Activated CD4-positive, CD25-positive, alpha-beta regulatory T cell treated with anti-CD3 and anti-CD28 coated beads, Interleukin-2, amount 50 U/mL, for 24 hours (primary cell): ENCODE measurements at regions not wholly inside any gene's neighbourhood (a gene's known extent, or its start where the extent isn't known, plus 50 kb on each side); places are given as distances from the start of the nearest gene placed in this dataset.
A peak's percentile ranks its signal among the peaks of the same experiment; 100 is the strongest.

Experiments
- ATAC-seq, 2 donors: fragments of 150-1000 bp; cut with Tn5 transposase; one replicate each; pipeline ENCODE4 v1.10.0; 2021; ENCODE audit warnings: mild to moderate bottlenecking in 1 of 2, moderate library complexity in 1 of 2

- no peak for ATAC-seq
Measured at GRCh38 chr7:45235905-45236304, 78.3 kb downstream of the RAMP3 start.

GRCh38 chr7:45236666-45237065, 79.1 kb downstream of the RAMP3 start:
- no peak for ATAC-seq

GRCh38 chr7:45237788-45238461, 80.3 kb downstream of the RAMP3 start:
- no peak for ATAC-seq

GRCh38 chr7:45238806-45239205, 81.2 kb downstream of the RAMP3 start:
- no peak for ATAC-seq

GRCh38 chr7:45239486-45239885, 81.9 kb downstream of the RAMP3 start:
- ATAC-seq, result no peak

- no peak for ATAC-seq
Measured at GRCh38 chr7:45240273-45240771, 82.7 kb downstream of the RAMP3 start.

- ATAC-seq, result no peak
Measured at GRCh38 chr7:45240926-45241325, 83.3 kb downstream of the RAMP3 start.

- no peak for ATAC-seq
Measured at GRCh38 chr7:45241339-45242109, 83.9 kb downstream of the RAMP3 start.

GRCh38 chr7:45242261-45242660, 84.7 kb downstream of the RAMP3 start:
- no peak for ATAC-seq

- no peak for ATAC-seq
Measured at GRCh38 chr7:45242698-45243097, 85.1 kb downstream of the RAMP3 start.

- ATAC-seq, result no peak
Measured at GRCh38 chr7:45244981-45245380, 87.4 kb downstream of the RAMP3 start.

- no peak for ATAC-seq
Measured at GRCh38 chr7:45246339-45246738, 88.7 kb downstream of the RAMP3 start.

- ATAC-seq, result no peak
Measured at GRCh38 chr7:45252248-45252647, 94.7 kb downstream of the RAMP3 start.

GRCh38 chr7:45252857-45253256, 95.3 kb downstream of the RAMP3 start:
- no peak for ATAC-seq

- no peak for ATAC-seq
Measured at GRCh38 chr7:45253368-45253767, 95.8 kb downstream of the RAMP3 start.

- ATAC-seq, result no peak
Measured at GRCh38 chr7:45255187-45255586, 97.6 kb downstream of the RAMP3 start.

- no peak for ATAC-seq
Measured at GRCh38 chr7:45256309-45256708, 98.7 kb downstream of the RAMP3 start.

GRCh38 chr7:45256775-45257174, 99.2 kb downstream of the RAMP3 start:
- ATAC-seq, result no peak

GRCh38 chr7:45257284-45257683, 99.7 kb downstream of the RAMP3 start:
- no peak for ATAC-seq

GRCh38 chr7:45258533-45259226, 101.1 kb downstream of the RAMP3 start:
- ATAC-seq, result no peak

- no peak for ATAC-seq
Measured at GRCh38 chr7:45259227-45259596, 101.6 kb downstream of the RAMP3 start.

GRCh38 chr7:45259966-45260646, 102.5 kb downstream of the RAMP3 start:
- peak; percentile 75 to 81 for ATAC-seq

- ATAC-seq, result no peak
Measured at GRCh38 chr7:45267262-45267661, 109.7 kb downstream of the RAMP3 start.
